IPS-20b (cell line): ENCODE measurements at regions not wholly inside any gene's neighbourhood (a gene's known extent, or its start where the extent isn't known, plus 50 kb on each side); places are given as distances from the start of the nearest gene placed in this dataset.

Experiments used
- H3K27ac ChIP-seq: one replicate; pipeline ENCODE4 v1.5.1; 2013; ENCODE audit warnings: low read length
- H3K27me3 ChIP-seq: 2 replicates; pipeline ENCODE4 v1.6.1; 2013; ENCODE audit warnings: mild to moderate bottlenecking, low read length, inconsistent platforms; ENCODE audit not compliant: insufficient read depth
- H3K36me3 ChIP-seq: 2 replicates; pipeline ENCODE4 v1.6.1; 2013; ENCODE audit warnings: low read depth, mild to moderate bottlenecking, inconsistent platforms, low read length, moderate library complexity; ENCODE audit not compliant: insufficient read depth
- H3K4me1 ChIP-seq: 2 replicates; pipeline ENCODE4 v1.6.1; 2013; ENCODE audit warnings: mild to moderate bottlenecking, control low read depth, inconsistent platforms, low read length, moderate library complexity; ENCODE audit not compliant: insufficient read depth
- H3K4me3 ChIP-seq: 2 replicates; pipeline ENCODE4 v1.5.1; 2013; ENCODE audit warnings: mild to moderate bottlenecking, low read length, inconsistent platforms
- H3K9ac ChIP-seq: 2 replicates; pipeline ENCODE4 v1.6.1; 2013; ENCODE audit warnings: low read depth, mild to moderate bottlenecking, inconsistent platforms, low read length, moderate library complexity
- H3K9me3 ChIP-seq: 2 replicates; pipeline ENCODE4 v1.6.1; 2013; ENCODE audit warnings: mild to moderate bottlenecking, low read depth, low read length, inconsistent platforms; ENCODE audit not compliant: insufficient read depth

DNA sequence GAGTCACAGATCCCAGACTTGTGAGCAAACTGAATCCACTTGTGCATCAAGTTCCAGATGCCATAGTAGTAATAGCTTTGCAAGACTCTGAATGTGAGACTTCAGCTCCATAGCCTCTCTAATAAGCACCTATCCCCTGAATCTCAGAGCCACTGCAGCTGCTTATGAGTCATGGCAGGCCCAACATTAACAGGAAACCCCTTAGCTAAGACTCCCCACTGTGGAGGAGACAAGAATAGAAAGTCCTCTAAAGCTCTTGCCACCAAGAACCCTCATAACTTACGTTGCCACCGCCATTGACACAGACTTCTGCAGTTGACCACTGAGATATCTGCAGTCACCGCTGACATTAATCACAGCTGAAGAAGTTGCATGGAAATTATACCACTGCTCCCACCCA lies 62.9 kb upstream of the PDE3A start:
- no peaks in the 10 kb centered on the region for H3K27me3 ChIP-seq

DNA sequence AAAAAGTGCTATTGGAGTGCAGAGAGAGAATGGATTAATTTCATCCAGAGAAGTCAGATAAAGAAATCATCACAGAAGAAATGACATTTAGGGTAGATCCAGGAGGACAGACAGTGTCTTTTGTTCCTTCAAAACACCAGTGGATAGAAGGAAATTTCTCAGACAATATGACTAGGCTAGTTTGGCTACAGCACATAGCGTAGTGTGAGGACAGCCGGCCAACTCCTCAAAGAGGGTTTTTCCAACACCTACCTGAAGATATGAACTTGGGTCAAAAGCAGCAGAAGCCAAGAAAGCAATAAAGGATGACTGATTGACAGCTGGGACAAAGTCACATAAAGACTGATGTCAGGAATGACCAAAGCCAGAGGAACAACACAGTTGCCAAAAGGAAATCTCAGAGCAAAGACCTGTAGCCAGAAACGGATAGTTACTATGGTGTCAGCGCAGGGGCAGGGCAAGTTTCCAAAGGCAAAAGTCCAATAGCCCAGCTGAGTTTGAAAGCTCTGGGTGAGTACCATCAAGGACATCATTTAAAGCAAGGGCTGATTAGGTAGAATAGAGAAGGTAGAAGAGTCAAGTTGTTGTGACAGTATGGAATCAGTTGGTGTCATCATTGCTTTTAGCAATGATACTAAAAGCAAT lies 58.7 kb upstream of the PDE3A start:
- H3K9ac ChIP-seq, result no peak overlapping the region
- no peaks in the 10 kb centered on the region for H3K27me3 ChIP-seq
- H3K4me1 ChIP-seq, result peaks cover 3% of the 10 kb centered on the region; the same call in 1 of the 2 replicates
- H3K4me3 ChIP-seq, result no peak overlapping the region
- peaks cover 17% of the 10 kb centered on the region for H3K9me3 ChIP-seq
- no peaks in the 10 kb centered on the region for H3K36me3 ChIP-seq
- H3K27ac ChIP-seq, result no peak overlapping the region

More for the DNA sequence above, 62.9 kb upstream of the PDE3A start:
- Histone ChIP-seq H3K27ac (no peak overlapping the region), H3K9me3 (peaks cover 17% of the 10 kb centered on the region), H3K4me1 (no peaks in the 10 kb centered on the region), H3K36me3 (no peaks in the 10 kb centered on the region), H3K4me3 (no peak overlapping the region), H3K9ac (no peak overlapping the region)

DNA sequence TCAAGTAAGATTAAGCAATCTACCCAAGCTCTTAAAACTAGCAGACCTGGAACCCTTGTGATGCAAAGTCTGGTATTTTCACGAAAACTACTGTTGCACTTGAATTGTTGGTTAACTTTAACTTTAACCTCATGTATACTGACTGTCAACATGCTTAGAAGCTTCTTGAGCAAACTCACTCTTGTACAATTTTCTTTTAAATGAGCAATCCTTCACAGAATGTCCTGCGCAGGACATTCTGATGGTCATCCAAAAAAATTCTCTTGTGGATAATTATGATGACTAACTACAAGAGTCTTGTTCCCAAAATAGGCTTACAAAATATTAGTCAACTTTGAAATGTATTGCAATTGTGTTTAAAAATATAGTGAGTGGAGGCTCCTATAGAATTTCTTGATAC lies 54.0 kb upstream of the PDE3A start:
- no peaks in the 10 kb centered on the region for H3K27me3 ChIP-seq
- H3K4me3 ChIP-seq, result no peak overlapping the region
- peaks cover 3% of the 10 kb centered on the region; the same call in 1 of the 2 replicates for H3K4me1 ChIP-seq
- no peaks in the 10 kb centered on the region for H3K9me3 ChIP-seq
- no peak overlapping the region for H3K27ac ChIP-seq
- H3K36me3 ChIP-seq, result no peaks in the 10 kb centered on the region
- no peak overlapping the region for H3K9ac ChIP-seq

GRCh38 chr12:20317554-20317953 lies 50.8 kb upstream of the PDE3A start:
- no peaks in the 10 kb centered on the region for H3K9me3 ChIP-seq
- H3K36me3 ChIP-seq, result no peaks in the 10 kb centered on the region
- no peaks in the 10 kb centered on the region for H3K27me3 ChIP-seq
- no peak overlapping the region for H3K9ac ChIP-seq
- H3K27ac ChIP-seq, result no peak overlapping the region
- H3K4me1 ChIP-seq, result peaks cover 10% of the 10 kb centered on the region
- H3K4me3 ChIP-seq, result no peak overlapping the region
